Stimulated activated CD8-positive, alpha-beta memory T cell treated with anti-CD3 and anti-CD28 coated beads, Interleukin-15, amount 100 ng/mL, for 48 hours (primary cell): ENCODE measurements at regions not wholly inside any gene's neighbourhood (a gene's known extent, or its start where the extent isn't known, plus 50 kb on each side); places are given as distances from the start of the nearest gene placed in this dataset.

ENCODE experiments used
- DNase-seq, 2 donors: peaks; one replicate each; pipeline ENCODE4 v3.0.0-alpha.2; 2020; ENCODE audit warnings: low read depth in 2 of 2

DNA sequence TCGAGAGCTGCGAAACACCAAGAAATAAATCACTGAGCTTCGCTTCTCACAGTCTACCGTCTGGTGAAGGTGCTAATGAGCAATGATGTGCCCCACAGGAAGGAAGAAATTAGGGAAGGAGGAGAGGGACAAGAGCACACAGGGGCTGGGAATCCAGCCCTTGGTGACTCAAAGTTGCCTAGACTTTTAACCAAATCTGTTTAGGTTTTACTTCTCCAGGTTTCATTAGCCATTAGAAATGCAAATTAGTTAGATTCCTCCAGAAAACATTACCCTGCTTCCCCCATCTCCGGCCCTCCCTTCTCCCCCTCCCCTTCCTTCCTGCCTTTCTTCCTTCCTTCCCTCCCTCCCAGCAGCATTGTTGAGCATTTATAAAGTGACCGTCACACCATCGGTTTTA lies 59.3 kb upstream of the UBE2E1 start:
- DNase-seq = no peak

DNA sequence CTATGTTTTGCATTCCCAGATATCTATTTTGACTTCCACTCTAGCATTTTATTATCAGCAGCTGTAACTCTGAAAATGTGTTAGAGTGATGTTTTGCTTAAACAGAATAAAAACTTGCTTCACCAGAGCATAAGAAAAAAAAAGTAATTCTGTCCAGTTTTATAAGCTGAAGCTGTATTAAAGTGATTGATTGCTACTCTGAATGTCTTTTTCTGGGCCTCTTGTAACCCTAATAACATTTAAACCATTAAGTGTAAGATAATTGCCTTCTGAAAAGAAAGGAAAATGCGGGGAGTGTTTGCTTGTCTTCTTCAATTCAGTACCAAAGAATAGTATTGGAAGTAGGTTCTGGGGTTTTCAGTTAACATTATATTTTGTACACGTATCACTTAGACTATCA lies 57.9 kb upstream of the UBE2E1 start:
- DNase-seq = no peak

DNA sequence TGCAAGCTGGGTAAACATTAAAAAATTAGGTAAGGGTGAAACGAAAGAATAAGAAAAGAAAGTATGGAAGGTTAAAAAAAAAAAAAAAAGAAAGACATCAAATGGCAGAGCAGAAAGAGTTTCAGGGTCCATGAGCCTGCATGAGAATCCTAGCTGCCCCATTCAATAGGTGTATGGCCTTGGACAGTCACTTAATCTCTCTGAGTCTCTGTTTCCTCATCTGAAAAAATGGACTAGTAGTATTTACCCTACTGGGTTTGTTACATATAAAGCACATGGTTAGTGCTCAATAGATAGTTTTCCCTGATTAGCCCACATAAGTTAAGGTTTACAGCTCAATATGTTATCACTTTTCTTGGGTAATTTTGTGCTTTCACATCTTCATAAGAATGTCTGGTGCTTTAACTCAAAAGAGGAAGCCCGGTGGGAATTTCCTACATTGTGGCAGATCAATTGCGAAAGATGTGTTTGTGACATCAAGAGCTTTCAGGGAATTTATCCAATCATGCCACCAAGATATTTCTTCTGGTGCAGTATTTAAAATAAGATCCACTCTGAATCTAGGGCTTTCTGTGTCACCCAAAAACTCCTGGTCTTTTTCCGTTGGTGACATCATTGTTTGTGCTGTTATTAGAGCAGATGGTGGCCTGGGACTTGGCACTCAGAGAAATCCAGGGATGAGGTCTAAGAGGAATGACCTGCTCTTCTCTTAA lies 57.2 kb upstream of the UBE2E1 start:
- no peak for DNase-seq

DNA sequence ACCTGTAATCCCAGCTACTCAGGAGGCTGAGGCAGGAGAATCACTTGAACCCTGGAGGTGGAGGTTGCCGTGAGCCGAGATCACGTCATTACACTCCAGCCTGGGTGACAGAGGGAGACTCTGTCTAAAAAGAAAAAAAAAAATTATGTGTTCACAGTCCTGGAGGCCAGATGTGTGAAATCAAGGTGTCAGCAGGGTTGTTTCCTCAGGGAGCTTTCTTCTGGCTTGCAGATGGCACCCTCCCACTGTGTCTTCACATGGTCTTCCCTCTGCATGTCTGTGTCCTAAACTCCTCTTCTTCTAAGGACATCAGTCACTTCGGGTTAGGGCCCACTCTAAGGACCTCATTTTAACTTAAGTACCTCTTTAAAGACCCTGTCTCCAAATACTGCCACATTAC lies 56.1 kb upstream of the UBE2E1 start:
- DNase-seq = no peak

DNA sequence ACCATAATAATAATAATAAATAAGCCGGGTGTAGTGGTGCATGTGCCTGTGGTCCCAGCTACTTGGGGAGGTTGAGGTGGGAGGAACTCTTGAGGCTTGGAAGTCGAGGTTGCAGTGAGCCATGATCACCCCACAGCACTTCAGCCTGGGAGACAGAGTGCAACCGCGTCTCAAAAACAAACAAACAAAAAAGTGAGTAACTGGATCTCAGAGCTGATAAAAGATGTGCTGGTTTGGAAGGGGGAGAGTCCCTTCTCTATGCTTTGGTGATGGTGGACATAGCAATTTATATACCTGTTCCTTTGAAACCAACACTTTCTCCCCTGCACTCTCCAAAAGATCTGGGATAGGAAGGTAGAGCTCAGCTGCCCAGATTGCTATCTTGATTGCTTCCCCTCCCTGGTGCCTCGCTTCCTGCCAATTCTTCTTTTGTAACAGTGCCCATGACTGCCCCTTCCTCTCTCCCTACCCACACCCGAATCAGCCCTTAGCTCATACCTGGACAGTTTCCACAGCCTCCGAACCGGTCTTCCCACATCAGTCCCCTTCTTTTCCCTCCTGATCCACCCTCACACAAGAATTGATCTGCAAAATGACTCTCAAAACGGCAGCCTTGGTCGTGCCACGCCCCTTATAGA lies 55.1 kb upstream of the UBE2E1 start:
- DNase-seq = no peak

DNA sequence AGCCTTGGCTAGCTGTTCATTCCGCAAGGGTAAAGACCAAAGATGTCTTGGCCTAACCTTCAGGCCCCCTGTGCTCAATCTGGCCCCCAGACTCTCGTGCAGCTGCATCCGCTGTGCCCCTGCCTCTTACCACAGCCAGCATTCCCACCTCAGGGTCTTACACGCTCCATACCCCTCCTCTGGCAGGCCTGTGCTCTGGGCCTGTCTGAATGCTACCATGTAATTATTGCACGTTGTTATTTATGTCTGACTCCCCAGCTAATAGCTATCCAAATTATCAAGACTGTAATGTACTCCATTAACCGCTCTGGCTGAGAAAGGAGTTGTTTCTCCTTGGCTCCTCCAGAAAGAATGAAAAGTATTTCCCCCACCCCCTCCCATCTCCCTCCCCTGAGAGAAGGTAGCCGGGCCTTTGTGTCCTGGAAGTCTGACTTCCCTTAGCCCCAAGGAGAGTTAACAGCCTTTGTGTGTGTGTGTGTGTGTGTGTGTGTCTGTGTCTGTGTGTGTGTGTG lies 54.5 kb upstream of the UBE2E1 start:
- no peak for DNase-seq

DNA sequence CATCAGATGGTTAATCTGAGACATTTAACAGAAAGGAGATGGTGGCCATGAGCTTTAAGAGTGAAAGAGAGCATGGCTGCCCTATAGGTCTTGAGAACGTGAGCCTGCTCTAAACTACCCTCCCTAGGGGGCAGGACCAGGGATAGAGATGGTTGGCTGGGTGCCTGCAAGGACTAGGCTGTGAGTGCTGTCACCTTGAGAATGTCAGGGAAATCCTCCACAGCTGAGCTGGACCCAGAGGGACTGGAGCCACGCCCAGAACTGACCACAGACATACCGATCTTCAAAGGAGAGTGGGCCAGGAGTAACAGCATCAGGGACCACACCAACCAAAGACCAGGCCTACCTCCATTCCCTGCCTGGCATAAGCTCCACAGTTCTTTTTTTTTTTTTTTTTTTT lies 53.6 kb upstream of the UBE2E1 start:
- DNase-seq = no peak

DNA sequence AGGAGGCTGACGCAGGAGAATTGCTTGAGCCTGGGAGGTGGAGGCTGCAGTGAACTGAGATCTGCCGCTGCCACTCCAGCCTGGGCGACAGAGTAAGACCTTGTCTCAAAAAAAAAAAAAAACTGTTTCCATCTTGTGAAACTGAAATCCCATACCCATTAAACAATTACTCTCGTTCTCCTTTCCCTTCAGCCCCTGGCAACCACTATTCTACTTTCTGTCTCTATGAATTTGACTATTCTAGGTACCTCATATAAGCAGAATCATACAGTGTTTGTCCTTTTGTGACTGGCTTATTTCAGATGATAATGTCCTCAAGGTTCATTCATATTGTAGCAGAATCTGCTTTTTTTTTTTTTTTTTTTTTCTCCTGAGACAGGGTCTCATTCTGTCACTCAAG lies 51.5 kb upstream of the UBE2E1 start:
- DNase-seq = no peak
